GM12872 (cell line): ENCODE measurements at regions not wholly inside any gene's neighbourhood (a gene's known extent, or its start where the extent isn't known, plus 50 kb on each side); places are given as distances from the start of the nearest gene placed in this dataset.

Experiments used
- CTCF ChIP-seq: IDR thresholded peaks from 3 replicates; pipeline ENCODE4 v1.5.1; 2011; ENCODE audit warnings: low read depth, mild to moderate bottlenecking, low read length, moderate library complexity; ENCODE audit not compliant: insufficient read depth

- no peak for TF ChIP-seq CTCF
Measured at GRCh38 chr5:42965934-42966333, 74.2 kb downstream of the ANXA2R start.

- no peak for TF ChIP-seq CTCF
Measured at GRCh38 chr5:42963412-42963811, 76.7 kb downstream of the ANXA2R start.

GRCh38 chr5:42962124-42962523, 78.0 kb downstream of the ANXA2R start:
- TF ChIP-seq CTCF = no peak

- TF ChIP-seq CTCF = no peak
Measured at GRCh38 chr5:42960506-42960905, 79.6 kb downstream of the ANXA2R start.

- TF ChIP-seq CTCF = no peak
Measured at GRCh38 chr5:42956551-42956950, 83.6 kb downstream of the ANXA2R start.

- TF ChIP-seq CTCF = no peak
Measured at GRCh38 chr5:42953041-42953440, 87.1 kb downstream of the ANXA2R start.

- TF ChIP-seq CTCF = no peak
Measured at GRCh38 chr5:42952578-42952974, 87.5 kb downstream of the ANXA2R start.
